ENCODE measurements at regions not wholly inside any gene's neighbourhood (a gene's known extent, or its start where the extent isn't known, plus 50 kb on each side); places are given as distances from the start of the nearest gene placed in this dataset.
"Not testable (repeated sequence)": the region's sequence is repeated elsewhere in the genome, so short reads cannot be mapped to it uniquely, and the experiment has no call there.

DNA sequence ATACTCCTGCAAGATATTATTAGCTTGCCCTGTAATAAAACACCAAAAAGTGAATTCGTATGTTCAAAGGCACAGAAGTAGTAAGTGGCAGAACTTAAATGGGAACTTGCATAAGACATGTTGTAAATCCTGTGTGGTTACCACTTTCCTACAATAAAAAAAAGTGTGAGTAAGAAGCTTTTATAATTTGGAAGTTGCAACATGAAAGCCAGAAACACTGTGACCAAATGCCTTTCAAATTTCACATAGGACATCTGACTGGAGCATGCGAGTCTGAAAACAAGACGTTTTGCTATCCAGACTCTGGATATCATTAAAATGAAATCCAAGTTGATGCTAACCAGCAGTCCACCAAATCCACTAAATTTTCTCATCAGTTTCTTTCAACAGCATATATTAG lies 886.2 kb upstream of the NRXN1 start:
- H3K4me3 ChIP-seq, result no peak overlapping the region

DNA sequence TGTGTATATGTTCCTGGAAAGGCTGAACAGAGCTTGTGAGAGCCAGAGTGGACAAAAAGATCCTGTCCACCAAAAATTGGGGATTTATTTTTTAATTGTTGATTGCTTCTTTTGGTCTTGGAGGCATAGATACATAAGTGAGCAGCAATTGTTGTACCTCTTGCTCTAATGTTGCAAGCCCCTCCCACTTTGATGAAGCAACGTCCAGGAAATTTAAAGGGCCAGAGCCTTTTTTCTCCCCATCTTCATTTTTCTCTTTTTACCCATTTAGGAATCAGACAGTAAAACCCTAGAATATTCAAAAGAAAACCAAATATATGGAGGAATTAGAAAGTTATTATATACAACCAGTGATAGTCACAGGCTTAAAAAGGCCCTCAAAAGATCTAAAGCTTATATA lies 871.8 kb upstream of the NRXN1 start:
- H3K4me2 ChIP-seq (ENCODE audit: unreplicated experiment), result no peak overlapping the region
- H3K9ac ChIP-seq, result no peak overlapping the region
- DNase-seq, result no peak
- H3K9me2 ChIP-seq (ENCODE audit: insufficient read depth), result no peaks in the 10 kb centered on the region
- no peak overlapping the region for H2AFZ ChIP-seq
- H3F3A ChIP-seq (ENCODE audit: insufficient read depth), result no peaks in the 10 kb centered on the region
- no peaks in the 10 kb centered on the region for H4K20me1 ChIP-seq (ENCODE audit: insufficient read depth)
- WGBS, 2 experiments (ENCODE audit: low coverage in 1 of 2, low lambda C conversion rate in 2 of 2, missing lambda C conversion rate in 2 of 2), result 0% methylated on average over 1 of the region's 1 CpG
- no peak overlapping the region for H3K27ac ChIP-seq
- no peaks in the 10 kb centered on the region for H3K4me1 ChIP-seq (ENCODE audit: insufficient read depth)
- H3K36me3 ChIP-seq (ENCODE audit: low read depth), result no peaks in the 10 kb centered on the region
- H3K27me3 ChIP-seq (replicated peaks; ENCODE audit: insufficient read depth), result no peaks in the 10 kb centered on the region
- in situ Hi-C loops (cut with MboI), result no loop called here
- H3K4me3 ChIP-seq, result no peak overlapping the region
- H3K9me3 ChIP-seq (ENCODE audit: low read depth), result no peaks in the 10 kb centered on the region
- TF ChIP-seq EZH2phosphoT487 (IDR thresholded peaks at IDR 0.05; ENCODE audit: insufficient read depth, low read depth) (no peak), EZH2 (IDR thresholded peaks at IDR 0.05; ENCODE audit: insufficient read depth, poor library complexity, severe bottlenecking) (no peak)
- H3K79me2 ChIP-seq (ENCODE audit: insufficient read depth), result no peaks in the 10 kb centered on the region

More for the DNA sequence above, 886.2 kb upstream of the NRXN1 start:
- no peaks in the 10 kb centered on the region for H3K27me3 ChIP-seq (replicated peaks; ENCODE audit: insufficient read depth)
- H3K36me3 ChIP-seq (ENCODE audit: low read depth), result no peaks in the 10 kb centered on the region
- H2AFZ ChIP-seq, result no peak overlapping the region
- H4K20me1 ChIP-seq (ENCODE audit: insufficient read depth), result no peaks in the 10 kb centered on the region
- H3K4me1 ChIP-seq (ENCODE audit: insufficient read depth), result peaks cover 27% of the 10 kb centered on the region
- no peaks in the 10 kb centered on the region for H3K79me2 ChIP-seq (ENCODE audit: insufficient read depth)
- WGBS, 2 experiments (ENCODE audit: low coverage in 1 of 2, low lambda C conversion rate in 2 of 2, missing lambda C conversion rate in 2 of 2), result 4 to 6% methylated on average over 3 of the region's 3 CpGs
- peak overlapping the region; percentile 47 for H3K4me2 ChIP-seq (ENCODE audit: unreplicated experiment)
- H3F3A ChIP-seq (ENCODE audit: insufficient read depth), result 0 out of 2 replicates have a peak, but pooled peaks cover 7% of the 10 kb centered on the region
- H3K27ac ChIP-seq, result peak overlapping the region; percentile 49
- in situ Hi-C loops (cut with MboI), result no loop called here
- H3K9ac ChIP-seq, result no peak overlapping the region
- H3K9me2 ChIP-seq (ENCODE audit: insufficient read depth), result no peaks in the 10 kb centered on the region
- DNase-seq, result peak; percentile 77
- TF ChIP-seq EZH2phosphoT487 (IDR thresholded peaks at IDR 0.05; ENCODE audit: insufficient read depth, low read depth), result no peak
- TF ChIP-seq EZH2 (IDR thresholded peaks at IDR 0.05; ENCODE audit: insufficient read depth, poor library complexity, severe bottlenecking), result no peak
- peaks cover 4% of the 10 kb centered on the region for H3K9me3 ChIP-seq (ENCODE audit: low read depth)

DNA sequence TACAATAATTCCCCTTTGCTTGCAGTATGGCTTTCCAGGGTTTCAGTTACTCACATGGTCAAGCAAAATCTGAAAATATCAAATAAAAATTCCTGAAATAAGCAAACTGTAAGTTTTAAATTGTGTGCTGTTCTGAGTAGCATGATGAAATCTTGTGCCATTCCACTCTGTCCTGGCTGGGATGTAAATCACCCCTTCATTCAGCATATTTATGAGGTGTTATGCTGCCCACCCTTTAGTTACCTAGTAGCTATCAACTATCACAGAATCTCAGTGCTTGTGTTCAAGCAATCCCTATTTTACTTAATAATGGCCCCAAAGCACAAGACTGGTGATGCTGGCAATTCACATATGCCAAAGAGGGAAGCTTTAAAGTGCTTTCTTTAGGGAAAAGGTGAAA lies 867.7 kb upstream of the NRXN1 start:
- Histone ChIP-seq H3F3A (ENCODE audit: insufficient read depth) (no peaks in the 10 kb centered on the region), H3K4me1 (ENCODE audit: insufficient read depth) (no peaks in the 10 kb centered on the region), H3K4me3 (no peak overlapping the region), H2AFZ (no peak overlapping the region), H3K27me3 (replicated peaks; ENCODE audit: insufficient read depth) (no peaks in the 10 kb centered on the region), H3K36me3 (ENCODE audit: low read depth) (no peaks in the 10 kb centered on the region), H3K27ac (no peak overlapping the region), H3K79me2 (ENCODE audit: insufficient read depth) (no peaks in the 10 kb centered on the region), H4K20me1 (ENCODE audit: insufficient read depth) (no peaks in the 10 kb centered on the region), H3K4me2 (ENCODE audit: unreplicated experiment) (no peak overlapping the region), H3K9ac (no peak overlapping the region), H3K9me3 (ENCODE audit: low read depth) (no peaks in the 10 kb centered on the region), H3K9me2 (ENCODE audit: insufficient read depth) (no peaks in the 10 kb centered on the region)
- in situ Hi-C loops (cut with MboI), result no loop called here
- TF ChIP-seq EZH2 (IDR thresholded peaks at IDR 0.05; ENCODE audit: insufficient read depth, poor library complexity, severe bottlenecking) (no peak), EZH2phosphoT487 (IDR thresholded peaks at IDR 0.05; ENCODE audit: insufficient read depth, low read depth) (no peak)
- DNase-seq, result no peak

DNA sequence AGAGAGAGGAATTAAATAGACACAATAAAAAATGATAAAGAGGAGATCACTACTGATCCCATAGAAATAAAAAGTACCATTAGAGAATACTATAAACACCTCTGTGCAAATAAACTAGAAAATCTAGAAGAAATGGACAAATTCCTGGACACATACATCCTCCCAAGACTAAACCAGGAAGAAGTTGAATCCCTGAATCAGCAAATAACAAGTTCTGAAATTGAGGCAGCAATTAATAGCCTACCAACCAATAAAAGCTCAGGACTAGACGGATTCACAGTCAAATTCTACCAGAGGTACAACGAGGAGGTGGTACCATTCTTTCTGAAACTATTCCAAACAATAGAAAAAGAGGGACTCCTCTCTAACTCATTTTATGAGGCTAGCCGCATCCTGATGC lies 862.7 kb upstream of the NRXN1 start:
- H3K4me1 ChIP-seq (ENCODE audit: insufficient read depth); in situ Hi-C loops (cut with MboI); H3K4me2 ChIP-seq (ENCODE audit: unreplicated experiment); H3K79me2 ChIP-seq (ENCODE audit: insufficient read depth); H3K27me3 ChIP-seq (replicated peaks; ENCODE audit: insufficient read depth); H4K20me1 ChIP-seq (ENCODE audit: insufficient read depth); H3K9ac ChIP-seq; DNase-seq; H3K27ac ChIP-seq; H3K36me3 ChIP-seq (ENCODE audit: low read depth); H3K9me2 ChIP-seq (ENCODE audit: insufficient read depth); H2AFZ ChIP-seq; H3K9me3 ChIP-seq (ENCODE audit: low read depth); H3F3A ChIP-seq (ENCODE audit: insufficient read depth); H3K4me3 ChIP-seq: not testable (repeated sequence)
- WGBS, 2 experiments (ENCODE audit: low coverage in 1 of 2, low lambda C conversion rate in 2 of 2, missing lambda C conversion rate in 2 of 2), result 22 to 28% methylated on average over 3 of the region's 3 CpGs

DNA sequence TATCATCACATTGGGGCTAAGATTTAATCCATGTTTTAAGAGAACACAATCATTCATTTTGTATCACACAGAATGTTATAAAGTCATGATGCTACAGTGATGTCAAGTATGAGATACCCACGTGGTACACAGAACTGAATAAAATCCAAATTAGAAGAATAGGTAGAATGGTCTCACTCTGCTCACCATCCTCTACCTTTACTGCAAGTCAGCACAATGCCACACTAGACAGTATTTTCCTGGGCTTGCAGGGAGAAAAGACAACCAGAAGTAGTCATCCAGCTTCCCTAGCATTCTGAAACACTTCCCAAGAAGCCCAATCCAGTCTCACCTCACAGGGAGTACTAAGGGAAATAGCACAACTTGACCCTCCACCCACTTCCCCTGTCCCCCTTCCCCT lies 856.2 kb upstream of the NRXN1 start:
- Histone ChIP-seq H2AFZ (no peak overlapping the region), H4K20me1 (ENCODE audit: insufficient read depth) (no peaks in the 10 kb centered on the region), H3K9me2 (ENCODE audit: insufficient read depth) (no peaks in the 10 kb centered on the region), H3K79me2 (ENCODE audit: insufficient read depth) (no peaks in the 10 kb centered on the region), H3K4me2 (ENCODE audit: unreplicated experiment) (no peak overlapping the region), H3K27ac (no peak overlapping the region), H3K4me3 (no peak overlapping the region), H3K4me1 (ENCODE audit: insufficient read depth) (no peaks in the 10 kb centered on the region), H3F3A (ENCODE audit: insufficient read depth) (no peaks in the 10 kb centered on the region), H3K9me3 (ENCODE audit: low read depth) (no peaks in the 10 kb centered on the region), H3K9ac (no peak overlapping the region), H3K36me3 (ENCODE audit: low read depth) (no peaks in the 10 kb centered on the region), H3K27me3 (replicated peaks; ENCODE audit: insufficient read depth) (no peaks in the 10 kb centered on the region)
- WGBS, 2 experiments (ENCODE audit: low coverage in 1 of 2, low lambda C conversion rate in 2 of 2, missing lambda C conversion rate in 2 of 2), result 0% methylated on average over 1 of the region's 1 CpG
- TF ChIP-seq EZH2 (IDR thresholded peaks at IDR 0.05; ENCODE audit: insufficient read depth, poor library complexity, severe bottlenecking), result no peak
- TF ChIP-seq EZH2phosphoT487 (IDR thresholded peaks at IDR 0.05; ENCODE audit: insufficient read depth, low read depth), result no peak
- in situ Hi-C loops (cut with MboI), result no loop called here
- no peak for DNase-seq

Measured in GM23248 (cell line).